CD14-positive monocyte (primary cell): ENCODE measurements at regions not wholly inside any gene's neighbourhood (a gene's known extent, or its start where the extent isn't known, plus 50 kb on each side); places are given as distances from the start of the nearest gene placed in this dataset.
"Not testable (repeated sequence)": the region's sequence is repeated elsewhere in the genome, so short reads cannot be mapped to it uniquely, and the experiment has no call there.

Experiments
- DNase-seq, 3 donors: peaks; one replicate each; pipeline ENCODE4 v3.0.0-alpha.2; 2011 to 2022
- H2AFZ ChIP-seq: 2 replicates; pipeline ENCODE4 v1.6.0; 2012; ENCODE audit warnings: mild to moderate bottlenecking, low read depth, low read length, inconsistent platforms; ENCODE audit not compliant: insufficient read depth, poor library complexity, severe bottlenecking
- H3K27ac ChIP-seq, 2 donors: 1 replicate in 1 of 2; 2 replicates in 1 of 2; pipeline ENCODE4 v1.5.1; 2012 to 2013; ENCODE audit warnings: low read length in 2 of 2, control low read depth in 1 of 2, inconsistent platforms in 1 of 2, low read depth in 1 of 2, mild to moderate bottlenecking in 1 of 2
- H3K27me3 ChIP-seq, 2 donors: one replicate each; pipeline versions ENCODE4 v1.6.0 to v1.6.1; 2011 to 2013; ENCODE audit warnings: low read length in 2 of 2; ENCODE audit not compliant: control insufficient read depth in 2 of 2, insufficient read depth in 2 of 2
- H3K36me3 ChIP-seq, 2 donors: replicated peaks in 1 of 2; 1 replicate in 1 of 2; 2 replicates in 1 of 2; pipeline versions ENCODE4 v1.5.1 to v1.6.1; 2012 to 2013; ENCODE audit warnings: low read length in 2 of 2, control low read depth in 1 of 2, inconsistent platforms in 1 of 2, mild to moderate bottlenecking in 1 of 2; ENCODE audit not compliant: insufficient read depth in 2 of 2, control insufficient read depth in 1 of 2
- H3K4me1 ChIP-seq, 2 donors: 1 replicate in 1 of 2; 2 replicates in 1 of 2; pipeline versions ENCODE4 v1.5.1 to v1.6.1; 2012 to 2013; ENCODE audit warnings: low read length in 2 of 2, control low read depth in 1 of 2, inconsistent platforms in 1 of 2, mild to moderate bottlenecking in 1 of 2, moderate library complexity in 1 of 2; ENCODE audit not compliant: insufficient read depth in 2 of 2, control insufficient read depth in 1 of 2
- H3K4me2 ChIP-seq: replicated peaks from 2 replicates; pipeline ENCODE3; 2012; ENCODE audit warnings: low read length, moderate library complexity, mild to moderate bottlenecking; ENCODE audit not compliant: poor library complexity, severe bottlenecking; ENCODE audit errors: extremely low read depth
- H3K4me3 ChIP-seq, 3 experiments: fragments of 200-600 bp in 1 of 3; sonication (generic) in 1 of 3; replicated peaks in 1 of 3; 1 replicate in 2 of 3; 2 replicates in 1 of 3; pipeline ENCODE4 v1.5.1; 2011 to 2013; ENCODE audit warnings: low read length in 3 of 3, mild to moderate bottlenecking in 3 of 3, control low read depth in 2 of 3, low read depth in 2 of 3, inconsistent platforms in 1 of 3, moderate library complexity in 1 of 3
- H3K79me2 ChIP-seq: 2 replicates; pipeline ENCODE4 v1.6.0; 2012; ENCODE audit warnings: mild to moderate bottlenecking, control low read depth, inconsistent platforms, low read length, moderate library complexity; ENCODE audit not compliant: insufficient read depth
- H3K9ac ChIP-seq: 2 replicates; pipeline ENCODE4 v1.6.0; 2017; ENCODE audit warnings: low read length, mild to moderate bottlenecking; ENCODE audit not compliant: insufficient read depth, poor library complexity, severe bottlenecking
- H3K9me3 ChIP-seq, 2 donors: replicated peaks in 1 of 2; 1 replicate in 1 of 2; 2 replicates in 1 of 2; pipeline versions ENCODE4 v1.5.1 to v1.6.1; 2012 to 2013; ENCODE audit warnings: low read length in 2 of 2, control low read depth in 1 of 2; ENCODE audit not compliant: control insufficient read depth in 1 of 2, insufficient read depth in 1 of 2
- H4K20me1 ChIP-seq: 2 replicates; pipeline ENCODE4 v1.6.0; 2012; ENCODE audit warnings: mild to moderate bottlenecking, low read length, control low read depth, moderate library complexity; ENCODE audit not compliant: insufficient read depth
- H3K27ac Mint-ChIP-seq, 7 donors: one replicate each; pipeline ENCODE4 v1.8.0; 2020; ENCODE audit warnings: mild to moderate bottlenecking in 7 of 7, mixed read lengths in 7 of 7, moderate library complexity in 6 of 7, inconsistent platforms in 2 of 7
- H3K27me3 Mint-ChIP-seq, 3 donors: one replicate each; pipeline ENCODE4 v1.8.0; 2021 to 2022; ENCODE audit warnings: low read depth in 3 of 3, mild to moderate bottlenecking in 3 of 3, mixed read lengths in 3 of 3, moderate library complexity in 3 of 3, inconsistent platforms in 1 of 3
- H3K36me3 Mint-ChIP-seq, 2 donors: one replicate each; pipeline ENCODE4 v1.8.0; 2020; ENCODE audit warnings: mixed read lengths in 2 of 2, inconsistent platforms in 1 of 2, mild to moderate bottlenecking in 1 of 2
- H3K4me1 Mint-ChIP-seq: one replicate; pipeline ENCODE4 v1.8.0; 2020; ENCODE audit warnings: mild to moderate bottlenecking, mixed read lengths
- H3K4me3 Mint-ChIP-seq, 2 donors: one replicate each; pipeline ENCODE4 v1.8.0; 2020; ENCODE audit warnings: mild to moderate bottlenecking in 2 of 2, mixed read lengths in 2 of 2, moderate library complexity in 1 of 2
- H3K9me3 Mint-ChIP-seq, 7 donors: one replicate each; pipeline ENCODE4 v1.8.0; 2020 to 2022; ENCODE audit warnings: mixed read lengths in 7 of 7, mild to moderate bottlenecking in 6 of 7, moderate library complexity in 6 of 7, inconsistent platforms in 2 of 7
- CTCF ChIP-seq: fragments of 200-600 bp; IDR thresholded peaks from one replicate; pipeline ENCODE4 v1.8.0; 2022; ENCODE audit warnings: antibody characterized with exemption, mild to moderate bottlenecking
- WGBS: methylation state at CpG from one replicate; pipeline ENCODE4 v1.1.5; 2013; ENCODE audit warnings: missing lambda C conversion rate; ENCODE audit not compliant: insufficient coverage; 5-methylcytosine and 5-hydroxymethylcytosine counted together
- intact Hi-C, 2 donors: fragments of 100-400 bp; cut with micrococcal nuclease; formaldehyde crosslinking; loops; one replicate each; pipeline versions ENCODE4 v1.15.0 to v1.15.1; 2023

DNA sequence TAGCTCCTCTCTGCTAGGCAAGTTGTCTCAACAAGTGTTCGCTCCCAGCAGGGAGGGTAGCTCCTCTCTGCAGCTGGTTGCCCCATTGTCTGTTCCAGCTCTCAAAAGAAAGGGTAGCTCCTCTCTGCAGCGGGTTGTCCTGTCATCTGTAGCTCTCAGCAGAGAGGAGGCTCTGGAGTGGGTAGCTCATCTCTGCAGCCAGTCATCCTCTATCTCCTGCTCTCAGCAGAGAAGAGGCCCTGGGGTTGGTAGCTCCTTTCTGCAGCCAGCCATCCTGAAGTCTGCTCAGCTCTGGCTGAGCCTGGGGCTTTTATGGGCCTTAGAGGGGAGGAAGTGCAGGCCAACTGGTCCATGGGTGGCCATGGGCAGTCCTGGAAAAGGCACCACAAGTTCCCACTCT, 342.7 kb downstream of the PTTG2 start:
- Histone ChIP-seq H3K27me3 (no peaks in the 10 kb centered on the region), H3K9me3 (peaks cover 19 to 41% of the 10 kb centered on the region in 2 donors), H3K27ac (no peak overlapping the region), H3K4me2 (no peak overlapping the region), H4K20me1 (no peaks in the 10 kb centered on the region), H3K4me1 (peaks cover 5 to 7% of the 10 kb centered on the region in 2 donors), H3K36me3 (no peaks in the 10 kb centered on the region), H2AFZ (no peak overlapping the region), H3K4me3 (no peak overlapping the region), H3K79me2 (no peaks in the 10 kb centered on the region), H3K9ac (no peak overlapping the region)
- Mint-ChIP-seq H3K9me3 (peaks cover 27 to 50% (median 36%) of the 10 kb centered on the region in 7 donors), H3K4me3 (no peak overlapping the region), H3K27me3 (no peaks in the 10 kb centered on the region), H3K27ac (no peak overlapping the region), H3K36me3 (no peaks in the 10 kb centered on the region), H3K4me1 (peaks cover 4% of the 10 kb centered on the region)
- TF ChIP-seq CTCF = no peak
- 88% methylated on average over 1 of the region's 2 CpGs for WGBS
- intact Hi-C loops = no loop called here
- DNase-seq = no peak

DNA sequence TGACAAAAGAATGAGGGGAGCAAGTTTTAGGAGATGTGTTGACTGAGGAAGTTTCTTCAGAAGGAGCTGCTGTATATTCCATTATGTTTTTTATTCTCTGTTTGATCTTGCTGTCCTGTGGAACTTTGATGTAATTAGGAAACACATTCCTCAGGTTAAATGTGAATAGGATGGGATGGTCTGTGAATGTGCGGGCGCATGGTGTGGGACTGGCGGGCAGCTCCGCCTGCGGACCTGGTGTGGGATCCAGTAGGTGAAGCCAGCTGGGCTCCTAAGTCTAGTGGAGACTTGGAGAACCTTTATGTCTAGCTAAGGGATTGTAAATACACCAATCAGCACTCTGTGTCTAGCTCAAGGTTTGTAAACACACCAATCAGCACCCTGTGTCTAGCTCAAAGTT, 344.3 kb downstream of the PTTG2 start:
- DNase-seq, H3K27me3 ChIP-seq, H3K4me1 ChIP-seq, intact Hi-C loops, H3K4me1 Mint-ChIP-seq, H2AFZ ChIP-seq, H3K27ac Mint-ChIP-seq, H3K79me2 ChIP-seq, H3K36me3 ChIP-seq, H3K4me3 Mint-ChIP-seq, H3K9ac ChIP-seq, H4K20me1 ChIP-seq, H3K4me3 ChIP-seq, H3K27me3 Mint-ChIP-seq, H3K36me3 Mint-ChIP-seq, H3K4me2 ChIP-seq, H3K27ac ChIP-seq: not testable (repeated sequence)
- WGBS = 100% methylated on average over 5 of the region's 5 CpGs
- peaks cover 12 to 25% of the 10 kb centered on the region in 2 donors for H3K9me3 ChIP-seq
- peaks cover 14 to 34% (median 20%) of the 10 kb centered on the region in 7 donors for H3K9me3 Mint-ChIP-seq
